ENCODE measurements at regions not wholly inside any gene's neighbourhood (a gene's known extent, or its start where the extent isn't known, plus 50 kb on each side); places are given as distances from the start of the nearest gene placed in this dataset.

- Histone ChIP-seq H3K27me3 (replicated peaks) (no peaks in the 10 kb centered on the region), H3K4me3 (no peak overlapping the region), H3K27ac (no peak overlapping the region), H3K9me3 (replicated peaks) (no peaks in the 10 kb centered on the region), H3K36me3 (no peaks in the 10 kb centered on the region), H3K4me1 (replicated peaks) (peaks cover 7% of the 10 kb centered on the region; the same call in 1 of the 2 replicates)
- no peak for DNase-seq (ENCODE audit: low read depth in 1 of 2, low spot score in 2 of 2)
Observed at GRCh38 chr14:58697930-58698642, 60.3 kb downstream of the DACT1 start.

GRCh38 chr14:58699681-58700205 lies 62.0 kb downstream of the DACT1 start:
- H3K4me1 ChIP-seq (replicated peaks), result peaks cover 7% of the 10 kb centered on the region; the same call in 1 of the 2 replicates
- H3K9me3 ChIP-seq (replicated peaks), result no peaks in the 10 kb centered on the region
- no peak overlapping the region for H3K27ac ChIP-seq
- H3K36me3 ChIP-seq, result no peaks in the 10 kb centered on the region
- no peaks in the 10 kb centered on the region for H3K27me3 ChIP-seq (replicated peaks)
- DNase-seq (ENCODE audit: low read depth in 1 of 2, low spot score in 2 of 2), result no peak
- H3K4me3 ChIP-seq, result no peak overlapping the region

GRCh38 chr14:58701156-58701555 lies 63.4 kb downstream of the DACT1 start:
- Histone ChIP-seq H3K9me3 (replicated peaks) (no peaks in the 10 kb centered on the region), H3K36me3 (no peaks in the 10 kb centered on the region), H3K4me3 (no peak overlapping the region), H3K27ac (no peak overlapping the region), H3K4me1 (replicated peaks) (peaks cover 7% of the 10 kb centered on the region; the same call in 1 of the 2 replicates), H3K27me3 (replicated peaks) (no peaks in the 10 kb centered on the region)
- DNase-seq (ENCODE audit: low read depth in 1 of 2, low spot score in 2 of 2), result no peak

- Histone ChIP-seq H3K27me3 (replicated peaks) (no peaks in the 10 kb centered on the region), H3K36me3 (no peaks in the 10 kb centered on the region), H3K27ac (no peak overlapping the region), H3K4me1 (replicated peaks) (peaks cover 7% of the 10 kb centered on the region; the same call in 1 of the 2 replicates), H3K4me3 (no peak overlapping the region), H3K9me3 (replicated peaks) (no peaks in the 10 kb centered on the region)
- no peak for DNase-seq (ENCODE audit: low read depth in 1 of 2, low spot score in 2 of 2)
Observed at GRCh38 chr14:58701604-58702003, 63.8 kb downstream of the DACT1 start.

- no peaks in the 10 kb centered on the region for H3K36me3 ChIP-seq
- no peaks in the 10 kb centered on the region for H3K27me3 ChIP-seq (replicated peaks)
- no peak for DNase-seq (ENCODE audit: low read depth in 1 of 2, low spot score in 2 of 2)
- H3K9me3 ChIP-seq (replicated peaks), result no peaks in the 10 kb centered on the region
- H3K4me3 ChIP-seq, result no peak overlapping the region
- H3K27ac ChIP-seq, result no peak overlapping the region
- H3K4me1 ChIP-seq (replicated peaks), result peaks cover 5% of the 10 kb centered on the region; the same call in 1 of the 2 replicates
Observed at GRCh38 chr14:58702441-58703160, 64.8 kb downstream of the DACT1 start.

- no peaks in the 10 kb centered on the region for H3K36me3 ChIP-seq
- H3K4me3 ChIP-seq, result no peak overlapping the region
- no peaks in the 10 kb centered on the region for H3K27me3 ChIP-seq (replicated peaks)
- no peak overlapping the region for H3K27ac ChIP-seq
- DNase-seq (ENCODE audit: low read depth in 1 of 2, low spot score in 2 of 2), result no peak
- no peaks in the 10 kb centered on the region for H3K4me1 ChIP-seq (replicated peaks)
- no peaks in the 10 kb centered on the region for H3K9me3 ChIP-seq (replicated peaks)
Observed at GRCh38 chr14:58703161-58703506, 65.4 kb downstream of the DACT1 start.

- Histone ChIP-seq H3K4me3 (no peak overlapping the region), H3K27me3 (replicated peaks) (no peaks in the 10 kb centered on the region), H3K9me3 (replicated peaks) (no peaks in the 10 kb centered on the region), H3K4me1 (replicated peaks) (peaks cover 7% of the 10 kb centered on the region), H3K36me3 (no peaks in the 10 kb centered on the region), H3K27ac (no peak overlapping the region)
- no peak for DNase-seq (ENCODE audit: low read depth in 1 of 2, low spot score in 2 of 2)
Observed at GRCh38 chr14:58705066-58705465, 67.3 kb downstream of the DACT1 start.

- DNase-seq (ENCODE audit: low read depth in 1 of 2, low spot score in 2 of 2), result no peak
- H3K4me1 ChIP-seq (replicated peaks), result peaks cover 7% of the 10 kb centered on the region
- H3K36me3 ChIP-seq, result no peaks in the 10 kb centered on the region
- no peaks in the 10 kb centered on the region for H3K9me3 ChIP-seq (replicated peaks)
- no peak overlapping the region for H3K4me3 ChIP-seq
- no peak overlapping the region for H3K27ac ChIP-seq
- no peaks in the 10 kb centered on the region for H3K27me3 ChIP-seq (replicated peaks)
Observed at GRCh38 chr14:58707949-58708348, 70.2 kb downstream of the DACT1 start.

GRCh38 chr14:58709949-58710348 lies 72.2 kb downstream of the DACT1 start:
- Histone ChIP-seq H3K4me1 (replicated peaks) (peaks cover 17% of the 10 kb centered on the region), H3K9me3 (replicated peaks) (no peaks in the 10 kb centered on the region), H3K36me3 (no peaks in the 10 kb centered on the region), H3K27ac (no peak overlapping the region), H3K27me3 (replicated peaks) (no peaks in the 10 kb centered on the region), H3K4me3 (no peak overlapping the region)
- DNase-seq (ENCODE audit: low read depth in 1 of 2, low spot score in 2 of 2), result no peak

GRCh38 chr14:58711382-58711781 lies 73.6 kb downstream of the DACT1 start:
- H3K9me3 ChIP-seq (replicated peaks), result no peaks in the 10 kb centered on the region
- H3K36me3 ChIP-seq, result no peaks in the 10 kb centered on the region
- H3K4me3 ChIP-seq, result no peak overlapping the region
- no peak for DNase-seq (ENCODE audit: low read depth in 1 of 2, low spot score in 2 of 2)
- no peaks in the 10 kb centered on the region for H3K27me3 ChIP-seq (replicated peaks)
- no peak overlapping the region for H3K27ac ChIP-seq
- peaks cover 19% of the 10 kb centered on the region for H3K4me1 ChIP-seq (replicated peaks)

GRCh38 chr14:58712357-58712756 lies 74.6 kb downstream of the DACT1 start:
- H3K4me3 ChIP-seq, result no peak overlapping the region
- peaks cover 29% of the 10 kb centered on the region for H3K4me1 ChIP-seq (replicated peaks)
- no peaks in the 10 kb centered on the region for H3K36me3 ChIP-seq
- DNase-seq (ENCODE audit: low read depth in 1 of 2, low spot score in 2 of 2), result no peak
- no peak overlapping the region for H3K27ac ChIP-seq
- no peaks in the 10 kb centered on the region for H3K27me3 ChIP-seq (replicated peaks)
- H3K9me3 ChIP-seq (replicated peaks), result no peaks in the 10 kb centered on the region

- H3K9me3 ChIP-seq (replicated peaks), result no peaks in the 10 kb centered on the region
- no peak overlapping the region for H3K4me3 ChIP-seq
- no peak for DNase-seq (ENCODE audit: low read depth in 1 of 2, low spot score in 2 of 2)
- H3K36me3 ChIP-seq, result no peaks in the 10 kb centered on the region
- no peak overlapping the region for H3K27ac ChIP-seq
- no peaks in the 10 kb centered on the region for H3K27me3 ChIP-seq (replicated peaks)
- peaks cover 41% of the 10 kb centered on the region for H3K4me1 ChIP-seq (replicated peaks)
Observed at GRCh38 chr14:58713677-58714076, 75.9 kb downstream of the DACT1 start.

GRCh38 chr14:58716706-58717105 lies 78.9 kb downstream of the DACT1 start:
- peaks cover 34% of the 10 kb centered on the region for H3K4me1 ChIP-seq (replicated peaks)
- no peaks in the 10 kb centered on the region for H3K36me3 ChIP-seq
- no peak for DNase-seq (ENCODE audit: low read depth in 1 of 2, low spot score in 2 of 2)
- H3K4me3 ChIP-seq, result no peak overlapping the region
- no peaks in the 10 kb centered on the region for H3K9me3 ChIP-seq (replicated peaks)
- no peaks in the 10 kb centered on the region for H3K27me3 ChIP-seq (replicated peaks)
- no peak overlapping the region for H3K27ac ChIP-seq

- Histone ChIP-seq H3K27ac (no peak overlapping the region), H3K36me3 (no peaks in the 10 kb centered on the region), H3K4me3 (no peak overlapping the region), H3K9me3 (replicated peaks) (no peaks in the 10 kb centered on the region), H3K27me3 (replicated peaks) (no peaks in the 10 kb centered on the region), H3K4me1 (replicated peaks) (peaks cover 38% of the 10 kb centered on the region)
- no peak for DNase-seq (ENCODE audit: low read depth in 1 of 2, low spot score in 2 of 2)
Observed at GRCh38 chr14:58717211-58717610, 79.4 kb downstream of the DACT1 start.
